Left colon (tissue), 2 donors: ENCODE measurements at regions not wholly inside any gene's neighbourhood (a gene's known extent, or its start where the extent isn't known, plus 50 kb on each side); places are given as distances from the start of the nearest gene placed in this dataset.
"Not testable (repeated sequence)": the region's sequence is repeated elsewhere in the genome, so short reads cannot be mapped to it uniquely, and the experiment has no call there.

Source experiments
- ATAC-seq: fragments of 200-7000 bp; cut with Tn5 transposase; one replicate; pipeline ENCODE4 v1.9.1; 2020; ENCODE audit warnings: mild to moderate bottlenecking, moderate library complexity
- DNase-seq, 2 donors: peaks; one replicate each; pipeline ENCODE4 v3.0.0-alpha.2; 2020
- intact Hi-C, 2 donors: fragments of 100-400 bp; cut with DNase I in 1 of 2; cut with micrococcal nuclease in 1 of 2; formaldehyde crosslinking; loops; one replicate each; pipeline versions ENCODE4 v1.11.2 to v1.14.0; 2022; cut with DNase I, micrococcal nuclease
- donor health status: DM: no; HTN: no; CAD: no.
- donor health status: DM: yes; HTN: yes; CAD: no.

DNA sequence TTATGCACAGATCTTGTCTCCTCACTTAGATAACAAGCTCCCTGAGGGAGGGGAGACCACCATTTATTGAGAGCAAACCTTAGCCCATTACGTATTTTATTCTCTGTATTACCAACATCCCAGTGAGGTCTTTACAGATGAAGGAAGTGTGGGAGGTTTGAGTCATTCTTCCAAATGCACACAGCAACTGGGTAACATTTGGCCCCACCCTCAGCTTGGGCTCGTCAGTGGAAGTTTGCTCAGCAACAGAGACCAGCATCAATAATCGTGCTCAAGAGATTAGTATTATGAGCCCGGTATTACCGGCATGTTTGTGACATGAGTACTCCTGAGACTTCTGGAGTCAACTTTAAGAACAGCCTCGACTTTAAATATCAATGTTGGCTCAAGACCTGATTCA lies 168.6 kb downstream of the ETAA1 start:
- no peak for ATAC-seq
- DNase-seq: no peak
- intact Hi-C loops: no loop called here

DNA sequence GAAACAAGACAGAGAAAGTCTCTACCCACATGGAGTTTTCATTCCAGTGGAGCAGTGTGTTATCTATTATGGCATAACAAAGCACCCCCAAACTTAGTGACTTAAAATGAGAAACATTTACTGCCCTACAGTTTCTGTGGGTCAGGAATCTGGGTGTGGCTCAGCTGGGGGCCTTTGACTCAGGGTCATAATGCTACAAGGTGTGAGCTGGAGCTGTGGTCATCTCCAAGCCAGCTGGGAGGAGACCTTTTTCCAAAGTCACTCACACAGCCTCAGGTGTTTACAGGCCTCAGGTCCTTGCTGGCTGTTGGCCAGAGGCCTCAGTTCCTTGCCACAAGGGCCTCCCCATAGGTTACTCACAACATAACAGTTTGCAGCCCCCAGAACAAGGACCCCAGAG lies 169.2 kb downstream of the ETAA1 start:
- no peak for ATAC-seq
- intact Hi-C loops: no loop called here
- no peak for DNase-seq

DNA sequence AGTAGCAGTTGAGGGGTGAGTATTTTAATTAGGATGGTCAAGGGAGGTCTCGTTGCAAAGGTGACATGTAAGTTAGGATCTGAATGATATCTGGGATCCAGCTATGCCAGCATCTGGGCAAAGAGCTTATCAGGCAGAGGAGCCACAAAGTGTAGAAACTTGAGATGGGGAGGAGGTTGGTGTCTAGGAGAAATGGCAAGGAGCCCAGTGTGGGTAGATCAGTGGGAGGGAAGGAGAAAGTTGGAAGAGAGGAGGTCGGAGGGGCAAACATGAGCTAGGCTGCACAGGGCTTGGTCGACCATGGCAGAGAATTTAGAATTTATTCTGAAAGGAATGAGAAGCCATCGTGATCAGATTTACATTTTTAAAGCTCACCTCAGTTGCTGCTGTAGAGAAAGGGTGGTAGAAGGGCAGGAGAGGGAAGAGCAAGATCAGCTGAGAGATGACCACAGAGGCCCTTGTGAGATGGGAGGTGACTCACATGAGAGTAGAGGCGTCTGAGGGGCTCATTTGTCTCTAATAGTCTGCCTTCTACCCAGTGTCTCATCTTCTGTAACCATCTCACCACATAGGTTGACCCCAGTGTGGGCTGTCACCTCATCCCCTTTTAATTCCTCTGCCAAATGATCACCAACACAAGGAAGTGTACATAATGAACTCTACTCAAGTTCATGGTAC lies 170.0 kb downstream of the ETAA1 start:
- intact Hi-C loops: no loop called here

GRCh38 chr2:67567886-67568285 lies 170.8 kb downstream of the ETAA1 start:
- DNase-seq: no peak
- no peak for ATAC-seq
- intact Hi-C loops: no loop called here

More for the DNA sequence above, 170.0 kb downstream of the ETAA1 start:
- DNase-seq: no peak
- no peak for ATAC-seq

DNA sequence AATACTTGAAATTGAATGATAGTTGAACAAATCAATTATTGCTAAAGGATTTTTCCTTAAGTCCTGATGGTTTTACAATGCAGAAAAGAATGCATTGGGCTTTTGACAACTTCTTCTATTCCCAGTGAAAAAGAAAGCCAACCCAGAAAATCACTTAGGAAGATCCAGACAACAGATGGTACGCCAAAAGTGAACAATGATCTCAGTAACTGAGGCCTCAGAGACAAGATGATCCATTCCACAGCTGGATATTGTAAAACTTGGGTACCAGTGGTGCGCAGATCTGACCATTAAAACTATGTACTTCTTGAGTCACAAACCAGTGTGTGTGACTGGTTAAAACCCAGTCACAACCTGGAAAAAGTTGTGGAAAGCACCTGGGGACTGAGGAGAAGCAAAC lies 173.5 kb downstream of the ETAA1 start:
- ATAC-seq (no peak), DNase-seq (no peak)
- intact Hi-C loops: no loop called here

- peak; percentile 65 for ATAC-seq
- intact Hi-C loops: no loop called here
- no peak for DNase-seq
Measured at GRCh38 chr2:67571785-67572718, 174.9 kb downstream of the ETAA1 start.

DNA sequence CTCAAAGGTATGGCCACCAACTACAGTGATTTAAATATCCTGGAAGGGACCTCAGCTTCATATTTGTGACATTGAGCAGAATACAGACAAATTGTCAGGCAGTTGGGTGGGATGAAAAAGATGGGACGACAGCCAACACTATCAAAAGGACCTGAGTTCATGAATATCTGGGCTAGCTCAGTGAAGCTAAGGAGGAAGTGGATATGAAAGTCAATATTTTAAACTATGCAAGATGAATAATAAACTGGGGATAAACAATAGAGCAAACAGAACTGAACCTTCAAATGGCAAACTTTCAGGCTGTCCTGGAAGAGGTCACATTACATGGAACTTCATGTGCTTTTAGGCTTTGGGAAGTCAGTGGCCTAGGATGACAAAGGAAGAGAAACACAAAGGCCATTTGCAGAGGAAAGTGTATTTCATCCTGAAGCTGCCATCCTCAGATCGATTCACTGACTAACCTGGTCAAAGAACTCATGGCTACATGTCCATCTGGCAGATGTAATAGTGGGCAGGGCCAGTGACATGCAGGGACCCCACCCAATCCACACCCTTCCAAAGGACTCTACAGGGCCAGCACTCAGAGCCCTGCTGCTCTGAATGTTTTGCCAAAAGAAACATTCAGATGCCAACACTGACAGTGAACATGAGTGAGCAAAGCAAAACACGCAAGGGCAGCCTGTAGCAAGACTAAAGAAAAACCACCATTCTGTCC lies 175.7 kb downstream of the ETAA1 start:
- peak; percentile 93 for ATAC-seq
- intact Hi-C loops: no loop called here

DNA sequence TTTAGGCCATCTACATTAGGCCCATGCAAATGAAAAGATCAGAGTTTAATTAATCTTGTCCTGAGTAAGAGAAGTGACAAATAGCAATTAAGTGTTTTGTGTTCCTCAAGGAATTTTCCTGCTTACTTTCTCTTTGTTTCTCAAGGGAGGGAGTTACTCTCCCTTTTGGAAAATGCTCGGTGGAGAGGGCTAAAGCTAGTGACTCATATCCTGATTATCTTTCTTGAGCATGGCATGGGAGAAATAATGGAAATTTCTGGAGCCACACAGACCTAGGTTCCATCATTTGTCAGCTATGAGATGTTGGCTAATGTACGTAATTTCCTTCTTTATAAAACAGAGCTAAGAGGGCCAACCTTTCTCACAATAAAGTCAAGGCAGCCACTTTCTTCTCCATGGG lies 177.1 kb downstream of the ETAA1 start:
- ATAC-seq: no peak
- no peak for DNase-seq
- intact Hi-C loops: no loop called here

More for the DNA sequence above, 175.7 kb downstream of the ETAA1 start:
- DNase-seq: peak; percentile 29 to 49

DNA sequence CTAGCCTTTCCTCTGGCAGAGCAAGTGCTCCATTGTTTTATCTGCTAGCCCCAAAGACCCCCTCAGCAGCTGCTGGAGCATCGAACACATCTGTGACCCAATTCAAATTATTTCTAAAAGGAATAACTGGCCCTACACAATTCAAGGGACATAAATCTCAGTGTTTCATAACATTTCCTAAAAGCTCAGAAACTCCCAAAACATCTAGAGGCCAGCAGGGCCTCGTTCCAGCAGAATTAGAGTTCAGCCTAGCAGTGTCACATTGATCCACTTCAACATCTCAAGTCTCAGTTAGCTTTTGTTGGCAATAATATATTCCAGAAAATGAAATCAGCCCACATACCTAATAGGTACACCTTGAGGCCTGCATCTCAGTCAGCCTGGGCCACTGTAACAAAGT lies 179.1 kb downstream of the ETAA1 start:
- no peak for DNase-seq
- ATAC-seq: no peak

DNA sequence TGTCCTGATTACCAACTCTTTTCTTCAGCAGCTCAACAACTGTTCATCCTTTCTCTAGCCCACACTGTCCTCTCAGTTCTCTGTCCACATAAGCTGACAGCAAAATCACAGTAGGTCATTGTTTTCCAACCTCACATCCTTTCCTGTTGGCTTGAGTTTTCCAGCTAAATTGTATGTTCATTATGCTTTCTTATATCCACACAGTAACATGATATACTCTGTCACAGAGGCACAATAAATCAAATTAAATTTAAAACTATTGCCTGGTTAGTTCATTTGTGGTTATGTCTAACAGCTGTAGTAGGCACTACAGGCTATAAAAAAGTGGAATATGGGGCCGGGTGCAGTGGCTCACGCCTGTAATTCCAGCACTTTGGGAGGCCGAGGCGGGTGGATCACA lies 179.9 kb downstream of the ETAA1 start:
- intact Hi-C loops: no loop called here
- DNase-seq (no peak), ATAC-seq (no peak)

More for the DNA sequence above, 179.1 kb downstream of the ETAA1 start:
- intact Hi-C loops: no loop called here

GRCh38 chr2:67579216-67579615 lies 182.1 kb downstream of the ETAA1 start:
- no peak for DNase-seq
- intact Hi-C loops: no loop called here
- peak; percentile 37 for ATAC-seq

- intact Hi-C loops: no loop called here
- DNase-seq: no peak
- ATAC-seq: no peak
Measured at GRCh38 chr2:67579806-67580205, 182.7 kb downstream of the ETAA1 start.

DNA sequence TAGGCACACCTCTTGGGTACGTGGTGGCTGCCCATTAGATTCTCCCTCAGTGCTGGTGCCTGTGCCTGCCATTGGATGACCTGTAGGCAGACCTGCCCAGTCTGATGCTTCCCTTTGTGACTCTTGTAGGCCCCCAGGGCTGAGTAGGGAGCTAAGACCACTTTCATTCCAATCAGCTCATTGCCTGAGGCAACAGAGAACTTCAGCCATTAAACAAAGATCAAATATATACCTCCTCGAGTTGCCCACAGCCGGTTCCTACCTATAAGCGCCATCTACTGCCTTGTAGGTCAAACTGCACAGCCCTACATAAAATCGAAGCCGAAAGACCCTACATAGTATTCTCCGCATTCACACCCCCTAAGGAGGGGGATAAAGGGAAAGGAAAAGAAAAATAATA lies 184.6 kb downstream of the ETAA1 start:
- ATAC-seq (peak; percentile 56), DNase-seq (no peak)
- intact Hi-C loops: no loop called here

DNA sequence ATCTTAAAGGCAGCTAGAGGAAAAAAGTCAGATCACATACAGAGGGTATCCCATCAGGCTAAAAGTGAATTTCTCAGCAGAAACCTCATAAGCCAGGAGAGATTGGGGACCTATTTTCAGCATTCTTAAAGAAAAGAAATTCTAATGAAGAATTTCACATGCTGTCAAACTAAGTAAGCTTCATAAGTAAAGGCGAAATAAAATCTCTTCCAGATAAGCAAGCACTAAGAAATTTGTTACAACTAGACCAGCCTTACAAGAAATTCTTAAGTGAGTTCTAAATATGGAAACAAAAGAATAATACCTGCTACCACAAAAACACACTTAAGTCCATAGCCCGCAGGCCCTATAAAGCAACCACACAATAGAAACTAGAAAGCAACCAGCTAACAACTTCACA lies 186.1 kb downstream of the ETAA1 start:
- ATAC-seq: no peak
- DNase-seq: no peak
- intact Hi-C loops: no loop called here

DNA sequence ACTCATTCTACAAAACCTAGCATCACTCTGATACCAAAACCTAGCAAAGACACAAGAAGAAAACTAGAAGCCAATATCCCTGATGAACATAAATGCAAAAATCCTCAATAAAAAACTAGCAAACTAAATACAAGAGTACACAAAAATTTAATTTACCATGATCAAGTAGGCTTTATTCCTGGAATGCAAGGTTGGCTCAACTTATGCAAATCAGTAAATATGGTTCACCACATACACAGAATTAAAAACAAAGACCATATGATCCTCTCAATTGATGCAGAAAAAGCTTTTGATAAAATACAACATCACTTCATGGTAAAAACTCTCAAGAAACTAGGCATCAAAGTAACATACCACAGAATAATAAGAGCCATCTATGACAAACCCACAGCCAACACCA lies 188.3 kb downstream of the ETAA1 start:
- intact Hi-C loops: no loop called here
- ATAC-seq (no peak), DNase-seq (no peak)

DNA sequence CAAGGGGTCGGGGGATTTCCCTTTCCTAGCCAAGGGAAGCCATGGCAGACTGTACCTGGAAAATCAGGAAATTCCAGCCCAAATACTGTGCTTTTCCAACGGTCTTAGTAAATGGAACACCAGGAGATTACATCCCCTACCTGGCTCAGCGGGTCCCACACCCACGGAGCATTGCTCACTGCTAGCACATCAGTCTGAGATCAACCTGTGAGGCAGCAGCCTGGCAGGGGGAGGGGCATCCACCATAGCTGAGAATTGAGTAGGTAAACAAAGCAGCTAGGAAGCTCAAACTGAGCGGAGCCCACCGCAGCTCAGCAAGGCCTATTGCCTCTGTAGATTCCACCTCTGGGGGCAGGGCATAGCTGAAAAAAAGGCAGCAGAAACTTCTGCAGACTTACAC lies 192.0 kb downstream of the ETAA1 start:
- DNase-seq, intact Hi-C loops, ATAC-seq: not testable (repeated sequence)

GRCh38 chr2:67594522-67594921 lies 197.4 kb downstream of the ETAA1 start:
- ATAC-seq, DNase-seq, intact Hi-C loops: not testable (repeated sequence)

GRCh38 chr2:67596871-67597270 lies 199.7 kb downstream of the ETAA1 start:
- DNase-seq (no peak), ATAC-seq (no peak)
- intact Hi-C loops: no loop called here

- ATAC-seq: no peak
- intact Hi-C loops: no loop called here
- DNase-seq: no peak
Measured at GRCh38 chr2:67599561-67599960, 202.4 kb downstream of the ETAA1 start.
